Fibroblast of the aortic adventitia (primary cell): ENCODE measurements at regions not wholly inside any gene's neighbourhood (a gene's known extent, or its start where the extent isn't known, plus 50 kb on each side); places are given as distances from the start of the nearest gene placed in this dataset.
"Not testable (repeated sequence)": the region's sequence is repeated elsewhere in the genome, so short reads cannot be mapped to it uniquely, and the experiment has no call there.

Experiments used
- DNase-seq: peaks from one replicate; pipeline ENCODE4 v3.0.0-alpha.2; 2010; ENCODE audit warnings: low read depth
- H3K4me3 ChIP-seq: 2 replicates; pipeline ENCODE4 v1.5.1; 2011; ENCODE audit warnings: low read depth, mild to moderate bottlenecking, control low read depth, low read length, moderate library complexity
- CTCF ChIP-seq: IDR thresholded peaks from 2 replicates; pipeline ENCODE4 v1.5.1; 2011; ENCODE audit warnings: mild to moderate bottlenecking, low read length, control low read depth, inconsistent platforms; ENCODE audit not compliant: insufficient read depth

GRCh38 chr3:166706094-166706493 is 674.0 kb downstream of the ZBBX start:
- DNase-seq = no peak
- no peak for TF ChIP-seq CTCF
- H3K4me3 ChIP-seq = no peak overlapping the region

- no peak for TF ChIP-seq CTCF
- H3K4me3 ChIP-seq = no peak overlapping the region
Measured at GRCh38 chr3:166697495-166697894, 682.6 kb downstream of the ZBBX start.

GRCh38 chr3:166696103-166696502 is 684.0 kb downstream of the ZBBX start:
- no peak for TF ChIP-seq CTCF
- no peak overlapping the region for H3K4me3 ChIP-seq
- DNase-seq = no peak

More at GRCh38 chr3:166697495-166697894, 682.6 kb downstream of the ZBBX start:
- no peak for DNase-seq

GRCh38 chr3:166688665-166689064 is 691.4 kb downstream of the ZBBX start:
- H3K4me3 ChIP-seq = no peak overlapping the region
- TF ChIP-seq CTCF = no peak
- DNase-seq = no peak

GRCh38 chr3:166685246-166685645 is 694.9 kb downstream of the ZBBX start:
- no peak for DNase-seq
- TF ChIP-seq CTCF = no peak
- H3K4me3 ChIP-seq = no peak overlapping the region

- DNase-seq, H3K4me3 ChIP-seq: not testable (repeated sequence)
Measured at GRCh38 chr3:166684077-166684476, 696.0 kb downstream of the ZBBX start.

GRCh38 chr3:166669781-166670180 is 710.3 kb downstream of the ZBBX start:
- no peak for DNase-seq
- no peak for TF ChIP-seq CTCF
- no peak overlapping the region for H3K4me3 ChIP-seq

GRCh38 chr3:166663194-166663593 is 716.9 kb downstream of the ZBBX start:
- no peak for TF ChIP-seq CTCF
- H3K4me3 ChIP-seq = no peak overlapping the region
- no peak for DNase-seq
